ENCODE measurements at regions not wholly inside any gene's neighbourhood (a gene's known extent, or its start where the extent isn't known, plus 50 kb on each side); places are given as distances from the start of the nearest gene placed in this dataset.

DNA sequence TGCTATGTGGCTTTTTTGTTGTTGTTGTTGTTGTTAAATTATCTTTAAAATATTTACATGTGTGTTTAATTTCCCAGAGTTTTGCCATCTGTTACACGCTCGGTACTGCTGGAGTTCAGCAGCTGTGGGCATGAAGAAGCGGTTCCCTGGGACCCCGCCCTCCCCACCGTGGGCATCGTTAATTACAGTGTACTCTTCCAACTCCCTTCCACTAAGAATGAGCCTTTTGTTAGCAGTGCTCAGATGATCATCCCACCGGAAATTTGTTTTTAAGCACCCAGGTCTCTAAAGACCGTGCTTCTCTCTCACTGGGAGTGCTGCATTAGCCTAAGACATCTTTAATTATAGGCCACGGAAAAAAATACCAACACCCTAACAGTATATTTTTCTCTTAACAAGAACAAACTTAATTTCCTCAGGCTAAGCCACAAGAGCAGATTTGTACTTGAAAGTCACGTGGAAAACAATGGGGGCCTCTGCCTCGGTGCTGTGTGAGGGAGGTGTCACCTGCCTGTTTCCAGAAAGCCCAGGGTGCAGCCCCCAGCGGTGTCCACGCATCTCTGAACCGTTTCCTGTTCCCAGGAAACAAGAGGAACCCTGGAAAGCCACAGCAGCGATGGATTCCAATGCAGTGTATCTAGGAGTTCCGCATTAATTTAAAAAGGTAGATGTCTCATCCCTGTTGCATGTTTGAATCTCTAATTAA, 113.3 kb upstream of the FRMD1 start:
- TF ChIP-seq, protein P1, sequence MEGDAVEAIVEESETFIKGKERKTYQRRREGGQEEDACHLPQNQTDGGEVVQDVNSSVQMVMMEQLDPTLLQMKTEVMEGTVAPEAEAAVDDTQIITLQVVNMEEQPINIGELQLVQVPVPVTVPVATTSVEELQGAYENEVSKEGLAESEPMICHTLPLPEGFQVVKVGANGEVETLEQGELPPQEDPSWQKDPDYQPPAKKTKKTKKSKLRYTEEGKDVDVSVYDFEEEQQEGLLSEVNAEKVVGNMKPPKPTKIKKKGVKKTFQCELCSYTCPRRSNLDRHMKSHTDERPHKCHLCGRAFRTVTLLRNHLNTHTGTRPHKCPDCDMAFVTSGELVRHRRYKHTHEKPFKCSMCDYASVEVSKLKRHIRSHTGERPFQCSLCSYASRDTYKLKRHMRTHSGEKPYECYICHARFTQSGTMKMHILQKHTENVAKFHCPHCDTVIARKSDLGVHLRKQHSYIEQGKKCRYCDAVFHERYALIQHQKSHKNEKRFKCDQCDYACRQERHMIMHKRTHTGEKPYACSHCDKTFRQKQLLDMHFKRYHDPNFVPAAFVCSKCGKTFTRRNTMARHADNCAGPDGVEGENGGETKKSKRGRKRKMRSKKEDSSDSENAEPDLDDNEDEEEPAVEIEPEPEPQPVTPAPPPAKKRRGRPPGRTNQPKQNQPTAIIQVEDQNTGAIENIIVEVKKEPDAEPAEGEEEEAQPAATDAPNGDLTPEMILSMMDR (conservative IDR thresholded peaks at IDR 0.05), result no peak
- Histone ChIP-seq H3K56ac (ENCODE audit: insufficient read length, low read depth, low read length) (no peak overlapping the region), H3K18ac (ENCODE audit: insufficient read length, low read depth, low read length) (no peak overlapping the region), H3K27me3 (ENCODE audit: insufficient read depth, low read length) (no peaks in the 10 kb centered on the region), H3K4me1 (ENCODE audit: insufficient read depth, low read length) (no peaks in the 10 kb centered on the region), H2BK5ac (ENCODE audit: insufficient read length, low read length) (no peak overlapping the region), H3K4me2 (ENCODE audit: insufficient read depth, insufficient read length, low read length) (no peak overlapping the region), H4K91ac (ENCODE audit: insufficient read length, low read depth, low read length) (no peak overlapping the region), H3K9ac (ENCODE audit: extremely low read depth, insufficient read length, low read length) (no peak overlapping the region), H3K27ac (ENCODE audit: insufficient read length, low read depth, low read length) (no peak overlapping the region), H3K4ac (ENCODE audit: low read depth, low read length) (no peak overlapping the region), H2BK12ac (ENCODE audit: insufficient read length, low read depth, low read length) (no peak overlapping the region), H2AK5ac (ENCODE audit: insufficient read length, low read length) (no peak overlapping the region), H3K23ac (ENCODE audit: insufficient read length, low read depth, low read length) (no peak overlapping the region), H4K20me1 (ENCODE audit: control insufficient read depth, insufficient read depth, insufficient read length) (no peaks in the 10 kb centered on the region), H2BK120ac (ENCODE audit: low read depth, low read length, poor library complexity, severe bottlenecking) (no peak overlapping the region), H3K14ac (ENCODE audit: insufficient read depth, low read length) (no peak overlapping the region), H2AFZ (ENCODE audit: low read length) (no peak overlapping the region), H3K79me1 (ENCODE audit: insufficient read depth, low read depth, low read length, poor library complexity, severe bottlenecking) (no peaks in the 10 kb centered on the region), H3K9me3 (ENCODE audit: control insufficient read depth, low read depth, low read length) (no peaks in the 10 kb centered on the region), H3K23me2 (ENCODE audit: insufficient read length, low read depth, low read length, poor library complexity, severe bottlenecking) (peaks cover 2% of the 10 kb centered on the region), H2BK15ac (ENCODE audit: low read depth, low read length) (no peak overlapping the region), H4K5ac (ENCODE audit: insufficient read length, low read depth, low read length) (no peak overlapping the region), H4K8ac (replicated peaks; ENCODE audit: insufficient read length, low read depth, low read length) (no peak overlapping the region), H2BK20ac (ENCODE audit: low read depth, low read length, poor library complexity, severe bottlenecking) (no peak overlapping the region), H3K79me2 (ENCODE audit: insufficient read depth, low read length) (no peaks in the 10 kb centered on the region), H3T11ph (ENCODE audit: low read length) (no peak overlapping the region)
- Mint-ChIP-seq H3K4me1 (peaks cover 10 to 15% of the 10 kb centered on the region in 2 experiments), H3K4me3 (no peak overlapping the region), H3K9me3 (peaks cover 0 to 4% of the 10 kb centered on the region in 2 experiments; a peak in 3 of 5 replicates), H3K36me3 (ENCODE audit: insufficient read depth in 1 of 3, low read depth in 3 of 3) (peaks cover 0 to 1% (median 0%) of the 10 kb centered on the region in 3 experiments; a peak in 3 of 7 replicates), H3K27ac (peak overlapping the region in 1 of 3 experiments; percentile 36; a peak in 2 of 7 replicates), H3K27me3 (ENCODE audit: low read depth) (peaks cover 13% of the 10 kb centered on the region)
- WGBS (ENCODE audit: extremely low coverage, insufficient read length, low lambda C conversion rate), result no CpG with 5 or more reads among the region's 16 CpGs
- DNase-seq, result peak; percentile 12
